SK-N-SH treated with all-trans-retinoic acid at 6 μM for 48 hours (cell line): ENCODE measurements at regions not wholly inside any gene's neighbourhood (a gene's known extent, or its start where the extent isn't known, plus 50 kb on each side); places are given as distances from the start of the nearest gene placed in this dataset.
A peak's percentile ranks its signal among the peaks of the same experiment; 100 is the strongest.

Experiments used
- ATAC-seq: fragments of 200-7000 bp; cut with Tn5 transposase; 3 replicates; pipeline ENCODE4 v1.9.1; 2020; ENCODE audit warnings: mild to moderate bottlenecking, moderate library complexity
- ARNTL ChIP-seq: fragments of 450-650 bp; formaldehyde crosslinking; IDR thresholded peaks from 2 replicates; pipeline ENCODE4 v1.5.0; 2020; ENCODE audit warnings: low read depth, mild to moderate bottlenecking, moderate library complexity, borderline replicate concordance
- CREB5 ChIP-seq: fragments of 250-450 bp; sonication (Bioruptor Pico); IDR thresholded peaks from 2 replicates; pipeline ENCODE4 v1.5.1; 2020; ENCODE audit warnings: low read depth, mild to moderate bottlenecking, moderate library complexity
- CSDC2 ChIP-seq: fragments of 250-450 bp; sonication (Bioruptor Pico); IDR thresholded peaks from 2 replicates; pipeline ENCODE4 v1.5.0; 2020; ENCODE audit warnings: mild to moderate bottlenecking, moderate library complexity
- CSRNP3 ChIP-seq: fragments of 250-450 bp; sonication (Bioruptor Pico); IDR thresholded peaks from 2 replicates; pipeline ENCODE4 v1.5.1; 2021; ENCODE audit warnings: mild to moderate bottlenecking, moderate library complexity
- ESRRG ChIP-seq: fragments of 250-450 bp; sonication (Bioruptor Pico); IDR thresholded peaks from 2 replicates; pipeline ENCODE4 v1.6.1; 2021; ENCODE audit warnings: mild to moderate bottlenecking
- GLIS3 ChIP-seq: fragments of 250-450 bp; sonication (Bioruptor Pico); IDR thresholded peaks from 2 replicates; pipeline ENCODE4 v1.5.0; 2020; ENCODE audit warnings: mild to moderate bottlenecking, moderate library complexity
- ISL1 ChIP-seq: fragments of 250-450 bp; sonication (Bioruptor Pico); IDR thresholded peaks from 2 replicates; pipeline ENCODE4 v2.1.2; 2022; ENCODE audit warnings: mild to moderate bottlenecking, moderate library complexity
- OSR1 ChIP-seq: fragments of 250-450 bp; sonication (Bioruptor Pico); IDR thresholded peaks from 2 replicates; pipeline ENCODE4 v1.8.0; 2022; ENCODE audit warnings: moderate library complexity, mild to moderate bottlenecking, inconsistent platforms
- PATZ1 ChIP-seq: fragments of 250-450 bp; sonication (Bioruptor Pico); IDR thresholded peaks from 2 replicates; pipeline ENCODE4 v1.8.0; 2020; ENCODE audit warnings: mild to moderate bottlenecking, moderate library complexity, borderline replicate concordance
- PPARA ChIP-seq: fragments of 250-450 bp; sonication (Bioruptor Pico); IDR thresholded peaks from 2 replicates; pipeline ENCODE4 v1.5.0; 2020; ENCODE audit warnings: mild to moderate bottlenecking, borderline replicate concordance
- RARB ChIP-seq: fragments of 250-450 bp; sonication (Bioruptor Pico); IDR thresholded peaks from 2 replicates; pipeline ENCODE4 v1.8.0; 2021; ENCODE audit warnings: mild to moderate bottlenecking, moderate library complexity
- TCF4 ChIP-seq: fragments of 250-450 bp; sonication (Bioruptor Pico); IDR thresholded peaks from 2 replicates; pipeline ENCODE4 v1.8.0; 2021; ENCODE audit warnings: mild to moderate bottlenecking, moderate library complexity, borderline replicate concordance
- TSHZ2 ChIP-seq: fragments of 250-450 bp; sonication (Bioruptor Pico); IDR thresholded peaks from 2 replicates; pipeline ENCODE4 v1.5.0; 2020; ENCODE audit warnings: mild to moderate bottlenecking, moderate library complexity
- ZFP3 ChIP-seq: fragments of 250-450 bp; sonication (Bioruptor Pico); IDR thresholded peaks from 2 replicates; pipeline ENCODE4 v1.5.0; 2020; ENCODE audit warnings: mild to moderate bottlenecking, moderate library complexity
- ZFP30 ChIP-seq: fragments of 450-650 bp; formaldehyde crosslinking; IDR thresholded peaks from 2 replicates; pipeline ENCODE4 v1.5.0; 2022; ENCODE audit warnings: mild to moderate bottlenecking, moderate library complexity
- ZNF565 ChIP-seq: fragments of 450-650 bp; formaldehyde crosslinking; conservative IDR thresholded peaks from 2 replicates; pipeline ENCODE4 v1.5.0; 2020; ENCODE audit warnings: low read depth, mild to moderate bottlenecking, moderate library complexity
- ZNF8 ChIP-seq: fragments of 450-650 bp; formaldehyde crosslinking; IDR thresholded peaks from 2 replicates; pipeline ENCODE4 v1.5.0; 2020; ENCODE audit warnings: mild to moderate bottlenecking, moderate library complexity

GRCh38 chr11:90884181-90884580 lies 661.3 kb upstream of the CHORDC1 start (continued):
- no peak for TF ChIP-seq TSHZ2 (CRISPR knock-in tag)
- no peak for TF ChIP-seq CSRNP3 (CRISPR knock-in tag)
- TF ChIP-seq ZFP3 (CRISPR knock-in tag) = no peak

GRCh38 chr11:90874986-90875385 lies 652.1 kb upstream of the CHORDC1 start:
- ATAC-seq = no peak
- TF ChIP-seq ARNTL (no peak), ISL1 (CRISPR knock-in tag) (peak; percentile 93), TCF4 (CRISPR knock-in tag) (0 out of 2 replicates have a peak, but pooled peaks have one; percentile 12)

- no peak for TF ChIP-seq PATZ1
- TF ChIP-seq ZFP3 (CRISPR knock-in tag) = peak; percentile 80; the same call in 1 of the 2 replicates
- ATAC-seq = no peak
Observed at GRCh38 chr11:90874281-90874680, 651.4 kb upstream of the CHORDC1 start.

- no peak for ATAC-seq
- TF ChIP-seq ZNF565 (CRISPR knock-in tag) (no peak), CSDC2 (CRISPR knock-in tag) (no peak)
- TF ChIP-seq, all 23 proteins: peak for 0
Observed at GRCh38 chr11:90867416-90867815, 644.6 kb upstream of the CHORDC1 start.

GRCh38 chr11:90856790-90857189 lies 633.9 kb upstream of the CHORDC1 start:
- TF ChIP-seq ZFP30 (CRISPR knock-in tag) = no peak
- TF ChIP-seq PPARA (CRISPR knock-in tag) = no peak
- no peak for TF ChIP-seq ZNF8 (CRISPR knock-in tag)
- no peak for TF ChIP-seq GLIS3 (CRISPR knock-in tag)
- no peak for TF ChIP-seq CSRNP3 (CRISPR knock-in tag)
- no peak for TF ChIP-seq ZNF565 (CRISPR knock-in tag)
- no peak for TF ChIP-seq OSR1 (CRISPR knock-in tag)
- no peak for TF ChIP-seq ESRRG (CRISPR knock-in tag)
- no peak for TF ChIP-seq RARB (CRISPR knock-in tag)
- no peak for TF ChIP-seq TCF4 (CRISPR knock-in tag)
- no peak for TF ChIP-seq CREB5 (CRISPR knock-in tag)
- TF ChIP-seq PATZ1 = no peak
- TF ChIP-seq ZFP3 (CRISPR knock-in tag) = no peak
- TF ChIP-seq, all 23 proteins: peak for 0
- no peak for ATAC-seq
